HG02943 (cell line): ENCODE measurements at regions not wholly inside any gene's neighbourhood (a gene's known extent, or its start where the extent isn't known, plus 50 kb on each side); places are given as distances from the start of the nearest gene placed in this dataset.

Experiments
- ATAC-seq: cut with Tn5 transposase; IDR thresholded peaks from one replicate; pipeline ENCODE4 v1.9.1; 2021; ENCODE audit warnings: mild to moderate bottlenecking, low read depth, moderate library complexity; ENCODE audit not compliant: unreplicated experiment

- ATAC-seq: no peak
These were observed 644.4 kb downstream of the GALR1 start for GRCh38 chr18:77894060-77894459.

GRCh38 chr18:77895250-77895649 is 645.6 kb downstream of the GALR1 start:
- ATAC-seq: no peak

GRCh38 chr18:77896586-77897252 is 647.1 kb downstream of the GALR1 start:
- no peak for ATAC-seq

GRCh38 chr18:77897606-77898005 is 648.0 kb downstream of the GALR1 start:
- no peak for ATAC-seq

- peak; percentile 99 for ATAC-seq
These were observed 650.5 kb downstream of the GALR1 start for GRCh38 chr18:77899972-77900754.

- ATAC-seq: no peak
These were observed 655.4 kb downstream of the GALR1 start for GRCh38 chr18:77905011-77905410.

GRCh38 chr18:77905449-77906055 is 655.9 kb downstream of the GALR1 start:
- ATAC-seq: no peak

- ATAC-seq: no peak
These were observed 656.6 kb downstream of the GALR1 start for GRCh38 chr18:77906103-77906892.

- no peak for ATAC-seq
These were observed 660.7 kb downstream of the GALR1 start for GRCh38 chr18:77910347-77910746.

- ATAC-seq: no peak
These were observed 662.4 kb downstream of the GALR1 start for GRCh38 chr18:77911971-77912605.

GRCh38 chr18:77918730-77919129 is 669.1 kb downstream of the GALR1 start:
- ATAC-seq: no peak

- no peak for ATAC-seq
These were observed 670.3 kb downstream of the GALR1 start for GRCh38 chr18:77919923-77920322.

- ATAC-seq: no peak
These were observed 685.7 kb downstream of the GALR1 start for GRCh38 chr18:77935342-77935741.

- no peak for ATAC-seq
These were observed 690.9 kb downstream of the GALR1 start for GRCh38 chr18:77940566-77940965.

GRCh38 chr18:77944533-77944932 is 694.9 kb downstream of the GALR1 start:
- ATAC-seq: no peak

GRCh38 chr18:77948567-77948966 is 698.9 kb downstream of the GALR1 start:
- ATAC-seq: no peak

GRCh38 chr18:77949355-77949973 is 699.8 kb downstream of the GALR1 start:
- ATAC-seq: no peak

- ATAC-seq: no peak
These were observed 709.6 kb downstream of the GALR1 start for GRCh38 chr18:77959248-77959647.

- ATAC-seq: no peak
These were observed 711.3 kb downstream of the GALR1 start for GRCh38 chr18:77960791-77961410.
